KMS-11 (cell line): ENCODE measurements at regions not wholly inside any gene's neighbourhood (a gene's known extent, or its start where the extent isn't known, plus 50 kb on each side); places are given as distances from the start of the nearest gene placed in this dataset.

Source experiments
- H2AFZ ChIP-seq: fragments of 200-600 bp; sonication (generic); 2 replicates; pipeline ENCODE4 v1.6.1; 2016; ENCODE audit warnings: antibody characterized with exemption, mixed run types, low read depth
- H3K27ac ChIP-seq: fragments of 200-600 bp; sonication (generic); 2 replicates; pipeline ENCODE4 v1.6.1; 2016; ENCODE audit warnings: mild to moderate bottlenecking, mixed run types
- H3K27me3 ChIP-seq: fragments of 200-600 bp; sonication (generic); 2 replicates; pipeline ENCODE4 v1.6.1; 2017; ENCODE audit warnings: mild to moderate bottlenecking, low read depth, mixed run types, moderate library complexity; ENCODE audit not compliant: insufficient read depth
- H3K36me3 ChIP-seq: fragments of 200-600 bp; sonication (generic); 2 replicates; pipeline ENCODE4 v1.6.1; 2017; ENCODE audit warnings: mild to moderate bottlenecking, mixed run types; ENCODE audit not compliant: insufficient read depth
- H3K4me1 ChIP-seq: fragments of 200-600 bp; sonication (generic); 2 replicates; pipeline ENCODE4 v1.6.1; 2016; ENCODE audit warnings: mild to moderate bottlenecking, low read depth, mixed run types; ENCODE audit not compliant: poor library complexity, severe bottlenecking
- H3K4me2 ChIP-seq: fragments of 200-600 bp; sonication (generic); 2 replicates; pipeline ENCODE4 v1.7.0; 2016; ENCODE audit warnings: mild to moderate bottlenecking, mixed run types
- H3K4me3 ChIP-seq: fragments of 200-600 bp; sonication (generic); IDR thresholded peaks from 2 replicates; pipeline ENCODE4 v1.6.1; 2017; ENCODE audit warnings: low read depth, low read length, mixed read lengths; ENCODE audit not compliant: insufficient read depth
- H3K79me2 ChIP-seq: fragments of 200-600 bp; sonication (generic); 2 replicates; pipeline ENCODE4 v1.6.1; 2016; ENCODE audit warnings: low read depth, mixed run types; ENCODE audit not compliant: insufficient read depth
- H3K9ac ChIP-seq: fragments of 200-600 bp; sonication (generic); 2 replicates; pipeline ENCODE4 v1.6.1; 2016; ENCODE audit warnings: mild to moderate bottlenecking, mixed run types
- H4K20me1 ChIP-seq: fragments of 200-600 bp; sonication (generic); 2 replicates; pipeline ENCODE4 v1.6.1; 2016; ENCODE audit warnings: mild to moderate bottlenecking, mixed run types; ENCODE audit not compliant: insufficient read depth
- CTCF ChIP-seq: fragments of 200-600 bp; sonication (generic); conservative IDR thresholded peaks from 2 replicates; pipeline ENCODE4 v1.6.1; 2017; ENCODE audit warnings: low read depth, mild to moderate bottlenecking, antibody characterized with exemption, low read length, moderate library complexity, mixed read lengths

GRCh38 chr4:135966936-135967335, 1565.4 kb downstream of the PCDH18 start:
- H3K4me3 ChIP-seq, result no peak overlapping the region
- no peaks in the 10 kb centered on the region for H3K27me3 ChIP-seq
- H3K9ac ChIP-seq, result no peak overlapping the region
- H3K4me2 ChIP-seq, result no peak overlapping the region
- no peaks in the 10 kb centered on the region for H4K20me1 ChIP-seq
- no peaks in the 10 kb centered on the region for H3K4me1 ChIP-seq
- H3K79me2 ChIP-seq, result no peaks in the 10 kb centered on the region
- no peak for TF ChIP-seq CTCF
- H3K27ac ChIP-seq, result no peak overlapping the region
- H3K36me3 ChIP-seq, result no peaks in the 10 kb centered on the region
- H2AFZ ChIP-seq, result no peak overlapping the region

GRCh38 chr4:135963009-135963408, 1569.3 kb downstream of the PCDH18 start:
- TF ChIP-seq CTCF, result no peak
- Histone ChIP-seq H3K36me3 (no peaks in the 10 kb centered on the region), H3K9ac (no peak overlapping the region), H4K20me1 (no peaks in the 10 kb centered on the region), H3K79me2 (no peaks in the 10 kb centered on the region), H3K4me3 (no peak overlapping the region), H3K4me1 (no peaks in the 10 kb centered on the region), H3K4me2 (no peak overlapping the region), H3K27ac (no peak overlapping the region), H3K27me3 (no peaks in the 10 kb centered on the region), H2AFZ (no peak overlapping the region)

- H3K4me3 ChIP-seq, result no peak overlapping the region
- no peak overlapping the region for H3K9ac ChIP-seq
- no peak overlapping the region for H3K27ac ChIP-seq
- H3K4me2 ChIP-seq, result no peak overlapping the region
- H3K4me1 ChIP-seq, result no peaks in the 10 kb centered on the region
- H4K20me1 ChIP-seq, result no peaks in the 10 kb centered on the region
- H3K79me2 ChIP-seq, result no peaks in the 10 kb centered on the region
- no peaks in the 10 kb centered on the region for H3K27me3 ChIP-seq
- H3K36me3 ChIP-seq, result no peaks in the 10 kb centered on the region
- H2AFZ ChIP-seq, result no peak overlapping the region
- no peak for TF ChIP-seq CTCF
Measured at GRCh38 chr4:135949931-135950330, 1582.4 kb downstream of the PCDH18 start.

GRCh38 chr4:135948797-135949196, 1583.5 kb downstream of the PCDH18 start:
- H3K4me2 ChIP-seq, result no peak overlapping the region
- H3K36me3 ChIP-seq, result no peaks in the 10 kb centered on the region
- no peaks in the 10 kb centered on the region for H3K27me3 ChIP-seq
- no peak for TF ChIP-seq CTCF
- no peak overlapping the region for H3K27ac ChIP-seq
- H3K4me1 ChIP-seq, result no peaks in the 10 kb centered on the region
- H3K79me2 ChIP-seq, result no peaks in the 10 kb centered on the region
- H3K4me3 ChIP-seq, result no peak overlapping the region
- no peak overlapping the region for H3K9ac ChIP-seq
- H4K20me1 ChIP-seq, result no peaks in the 10 kb centered on the region
- H2AFZ ChIP-seq, result no peak overlapping the region
